22Rv1 (cell line): ENCODE measurements at regions not wholly inside any gene's neighbourhood (a gene's known extent, or its start where the extent isn't known, plus 50 kb on each side); places are given as distances from the start of the nearest gene placed in this dataset.

ENCODE experiments used
- ZFX ChIP-seq: fragments of 450-650 bp; IDR thresholded peaks from 2 replicates; pipeline ENCODE4 v1.6.1; 2017; ENCODE audit warnings: antibody characterized with exemption, borderline replicate concordance
- TF ChIP-seq, protein P1 (sequence below): fragments of 450-650 bp; IDR thresholded peaks from 2 replicates; pipeline ENCODE4 v1.5.1; 2017; ENCODE audit warnings: mild to moderate bottlenecking

DNA sequence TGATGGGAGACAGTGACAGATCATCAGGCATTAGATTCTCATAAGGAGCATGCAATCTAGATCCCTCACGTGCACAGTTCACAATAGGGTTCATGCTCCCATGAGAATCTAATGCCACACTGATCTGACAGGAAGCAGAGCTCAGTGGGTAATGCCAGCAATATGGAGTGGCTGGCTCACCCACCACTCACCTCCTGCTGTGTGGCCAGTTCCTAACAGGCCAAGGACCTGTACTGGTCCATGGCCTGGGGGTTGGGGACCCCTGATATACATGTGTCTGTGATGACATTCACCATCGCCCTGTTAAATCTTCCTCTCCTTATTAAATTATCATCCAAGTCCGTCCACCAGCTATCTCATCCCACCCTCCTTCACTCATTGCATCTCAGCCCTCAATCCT, 118.4 kb downstream of the TEX36 start:
- TF ChIP-seq, protein P1, sequence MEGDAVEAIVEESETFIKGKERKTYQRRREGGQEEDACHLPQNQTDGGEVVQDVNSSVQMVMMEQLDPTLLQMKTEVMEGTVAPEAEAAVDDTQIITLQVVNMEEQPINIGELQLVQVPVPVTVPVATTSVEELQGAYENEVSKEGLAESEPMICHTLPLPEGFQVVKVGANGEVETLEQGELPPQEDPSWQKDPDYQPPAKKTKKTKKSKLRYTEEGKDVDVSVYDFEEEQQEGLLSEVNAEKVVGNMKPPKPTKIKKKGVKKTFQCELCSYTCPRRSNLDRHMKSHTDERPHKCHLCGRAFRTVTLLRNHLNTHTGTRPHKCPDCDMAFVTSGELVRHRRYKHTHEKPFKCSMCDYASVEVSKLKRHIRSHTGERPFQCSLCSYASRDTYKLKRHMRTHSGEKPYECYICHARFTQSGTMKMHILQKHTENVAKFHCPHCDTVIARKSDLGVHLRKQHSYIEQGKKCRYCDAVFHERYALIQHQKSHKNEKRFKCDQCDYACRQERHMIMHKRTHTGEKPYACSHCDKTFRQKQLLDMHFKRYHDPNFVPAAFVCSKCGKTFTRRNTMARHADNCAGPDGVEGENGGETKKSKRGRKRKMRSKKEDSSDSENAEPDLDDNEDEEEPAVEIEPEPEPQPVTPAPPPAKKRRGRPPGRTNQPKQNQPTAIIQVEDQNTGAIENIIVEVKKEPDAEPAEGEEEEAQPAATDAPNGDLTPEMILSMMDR: no peak
- TF ChIP-seq ZFX: no peak
